Esophagus squamous epithelium (tissue), 5 donors: ENCODE measurements at regions not wholly inside any gene's neighbourhood (a gene's known extent, or its start where the extent isn't known, plus 50 kb on each side); places are given as distances from the start of the nearest gene placed in this dataset.
"Not testable (repeated sequence)": the region's sequence is repeated elsewhere in the genome, so short reads cannot be mapped to it uniquely, and the experiment has no call there.

ENCODE experiments used
- DNase-seq: peaks from one replicate; lab custom pipeline; 2025; lab: John Stamatoyannopoulos, UW
- H3K27ac ChIP-seq, 4 donors: fragments of 200-600 bp; sonication (generic); one replicate each; pipeline ENCODE4 v1.5.1; 2016 to 2019; ENCODE audit warnings: mild to moderate bottlenecking in 1 of 4
- H3K27me3 ChIP-seq, 4 donors: fragments of 200-600 bp; sonication (generic); 1 replicate in 3 of 4; 2 replicates in 1 of 4; pipeline versions ENCODE4 v1.5.1 to v1.6.0; 2017 to 2021; ENCODE audit warnings: antibody characterized with exemption in 1 of 4
- H3K36me3 ChIP-seq, 3 donors: fragments of 200-600 bp; sonication (generic); one replicate each; pipeline ENCODE4 v1.5.1; 2016 to 2019
- H3K4me1 ChIP-seq, 3 donors: fragments of 200-600 bp; sonication (generic); one replicate each; pipeline ENCODE4 v1.5.1; 2017 to 2019
- H3K4me3 ChIP-seq, 4 donors: fragments of 200-600 bp; sonication (generic); 1 replicate in 3 of 4; 2 replicates in 1 of 4; pipeline ENCODE4 v1.5.1; 2016 to 2019; ENCODE audit warnings: mild to moderate bottlenecking in 2 of 4, moderate library complexity in 1 of 4
- H3K9me3 ChIP-seq, 3 donors: fragments of 200-600 bp; sonication (generic); one replicate each; pipeline ENCODE4 v1.5.1; 2016 to 2019
- POLR2A ChIP-seq, 4 donors: fragments of 450-650 bp; IDR thresholded peaks; one replicate each; pipeline ENCODE4 v1.6.1; 2017; ENCODE audit warnings: antibody characterized with exemption in 4 of 4, mild to moderate bottlenecking in 4 of 4, moderate library complexity in 3 of 4
- WGBS, 2 donors: methylation state at CpG; one replicate each; pipeline ENCODE4 v1.1.5; 2018; 5-methylcytosine and 5-hydroxymethylcytosine counted together
- intact Hi-C: fragments of 100-400 bp; cut with DNase I; formaldehyde crosslinking; loops from one replicate; pipeline ENCODE4 v1.15.0; 2022
- TF ChIP-seq, protein P1 (sequence below), 6 experiments: fragments of 450-650 bp in 4 of 6; fragments of 200-600 bp in 2 of 6; sonication (generic) in 2 of 6; IDR thresholded peaks; one replicate each; pipeline ENCODE4 v1.5.1; 2016 to 2019; ENCODE audit warnings: antibody characterized with exemption in 6 of 6, mild to moderate bottlenecking in 4 of 6, moderate library complexity in 4 of 6
- donor health status: DM: yes; HTN: yes; CAD: no.

DNA sequence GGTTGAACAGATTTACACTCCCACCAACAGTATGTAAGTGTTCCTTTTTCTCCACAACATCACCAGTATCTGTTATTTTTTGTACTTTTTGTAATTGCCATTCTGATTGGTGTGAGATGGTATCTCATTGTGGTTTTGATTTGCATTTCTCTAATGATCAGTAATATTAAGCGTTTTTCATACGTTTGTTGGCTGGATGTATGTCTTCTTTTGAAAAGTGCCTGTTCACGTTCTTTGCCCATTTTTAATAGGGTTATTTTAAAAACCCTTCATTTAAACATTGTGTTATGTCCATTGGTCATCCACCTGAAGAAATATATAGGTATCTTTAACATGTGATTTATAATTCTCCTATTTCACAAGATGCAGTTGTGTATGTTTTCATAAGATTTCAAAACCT, 291.3 kb downstream of the SEMA3D start:
- Histone ChIP-seq H3K9me3 (no peaks in the 10 kb centered on the region), H3K27me3 (no peaks in the 10 kb centered on the region), H3K27ac (no peak overlapping the region), H3K4me1 (no peaks in the 10 kb centered on the region), H3K4me3 (no peak overlapping the region), H3K36me3 (no peaks in the 10 kb centered on the region)
- TF ChIP-seq, protein P1, sequence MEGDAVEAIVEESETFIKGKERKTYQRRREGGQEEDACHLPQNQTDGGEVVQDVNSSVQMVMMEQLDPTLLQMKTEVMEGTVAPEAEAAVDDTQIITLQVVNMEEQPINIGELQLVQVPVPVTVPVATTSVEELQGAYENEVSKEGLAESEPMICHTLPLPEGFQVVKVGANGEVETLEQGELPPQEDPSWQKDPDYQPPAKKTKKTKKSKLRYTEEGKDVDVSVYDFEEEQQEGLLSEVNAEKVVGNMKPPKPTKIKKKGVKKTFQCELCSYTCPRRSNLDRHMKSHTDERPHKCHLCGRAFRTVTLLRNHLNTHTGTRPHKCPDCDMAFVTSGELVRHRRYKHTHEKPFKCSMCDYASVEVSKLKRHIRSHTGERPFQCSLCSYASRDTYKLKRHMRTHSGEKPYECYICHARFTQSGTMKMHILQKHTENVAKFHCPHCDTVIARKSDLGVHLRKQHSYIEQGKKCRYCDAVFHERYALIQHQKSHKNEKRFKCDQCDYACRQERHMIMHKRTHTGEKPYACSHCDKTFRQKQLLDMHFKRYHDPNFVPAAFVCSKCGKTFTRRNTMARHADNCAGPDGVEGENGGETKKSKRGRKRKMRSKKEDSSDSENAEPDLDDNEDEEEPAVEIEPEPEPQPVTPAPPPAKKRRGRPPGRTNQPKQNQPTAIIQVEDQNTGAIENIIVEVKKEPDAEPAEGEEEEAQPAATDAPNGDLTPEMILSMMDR (IDR thresholded peaks at IDR 0.05) = no peak
- no peak for TF ChIP-seq POLR2A (IDR thresholded peaks at IDR 0.05)
- no peak for DNase-seq
- intact Hi-C loops = no loop called here
- WGBS, 2 donors = 85 to 93% methylated on average over 3 of the region's 3 CpGs

DNA sequence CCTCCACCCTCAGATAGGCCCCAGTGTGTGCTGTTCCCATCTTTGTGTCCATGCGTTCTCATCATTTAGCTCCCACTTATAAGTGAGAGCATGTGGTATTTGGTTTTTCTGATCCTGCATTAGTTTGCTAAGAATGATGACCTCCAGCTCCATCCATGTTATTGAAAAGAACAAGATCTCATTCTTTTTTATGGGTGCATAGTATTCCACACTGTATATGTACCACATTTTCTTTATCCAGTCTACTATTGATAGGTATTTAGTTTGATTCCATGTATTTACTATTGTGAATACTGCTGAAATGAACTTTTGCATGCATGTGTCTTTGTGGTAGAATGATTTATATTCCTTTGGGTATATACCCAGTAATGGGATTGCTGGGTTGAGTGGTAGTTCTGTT, 303.3 kb downstream of the SEMA3D start:
- H3K9me3 ChIP-seq, H3K4me1 ChIP-seq, H3K27ac ChIP-seq, H3K27me3 ChIP-seq, H3K4me3 ChIP-seq, intact Hi-C loops, DNase-seq, H3K36me3 ChIP-seq: not testable (repeated sequence)
- 92 to 100% methylated on average over 1 of the region's 1 CpG for WGBS, 2 donors

DNA sequence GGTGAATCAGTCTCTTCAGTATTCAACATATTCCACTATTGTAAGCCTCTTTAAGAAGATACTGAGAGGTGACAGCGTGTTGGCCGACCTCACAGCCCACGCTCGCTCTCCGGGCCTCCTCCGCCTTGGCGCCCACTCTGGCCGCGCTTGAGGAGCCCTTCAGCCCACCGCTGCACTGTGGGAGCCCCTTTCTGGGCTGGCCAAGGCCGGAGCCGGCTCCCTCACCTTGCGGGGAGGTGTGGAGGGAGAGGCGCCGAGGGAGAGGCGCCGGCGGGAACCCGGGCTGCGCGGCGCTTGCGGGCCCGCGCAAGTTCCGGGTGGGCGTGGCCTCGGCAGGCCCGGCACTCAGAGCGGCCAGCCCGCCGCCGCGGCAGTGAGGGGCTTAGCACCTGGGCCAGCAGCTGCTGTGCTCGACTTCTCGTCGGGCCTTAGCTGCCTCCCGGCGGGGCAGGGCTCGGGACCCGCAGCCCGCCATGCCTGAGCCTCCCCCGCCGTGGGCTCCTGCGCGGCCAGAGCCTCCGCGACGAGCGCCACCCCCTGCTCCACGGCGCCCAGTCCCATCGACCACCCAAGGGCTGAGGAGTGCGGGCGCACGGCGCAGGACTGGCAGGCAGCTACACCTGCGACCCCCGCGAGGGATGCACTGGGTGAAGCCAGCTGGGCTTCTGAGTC, 306.4 kb downstream of the SEMA3D start:
- H3K4me1 ChIP-seq, H3K9me3 ChIP-seq, H3K27ac ChIP-seq, H3K27me3 ChIP-seq, intact Hi-C loops, H3K36me3 ChIP-seq, H3K4me3 ChIP-seq, DNase-seq: not testable (repeated sequence)
- 95 to 96% methylated on average over 9 to 16 of the region's 60 CpGs for WGBS, 2 donors

DNA sequence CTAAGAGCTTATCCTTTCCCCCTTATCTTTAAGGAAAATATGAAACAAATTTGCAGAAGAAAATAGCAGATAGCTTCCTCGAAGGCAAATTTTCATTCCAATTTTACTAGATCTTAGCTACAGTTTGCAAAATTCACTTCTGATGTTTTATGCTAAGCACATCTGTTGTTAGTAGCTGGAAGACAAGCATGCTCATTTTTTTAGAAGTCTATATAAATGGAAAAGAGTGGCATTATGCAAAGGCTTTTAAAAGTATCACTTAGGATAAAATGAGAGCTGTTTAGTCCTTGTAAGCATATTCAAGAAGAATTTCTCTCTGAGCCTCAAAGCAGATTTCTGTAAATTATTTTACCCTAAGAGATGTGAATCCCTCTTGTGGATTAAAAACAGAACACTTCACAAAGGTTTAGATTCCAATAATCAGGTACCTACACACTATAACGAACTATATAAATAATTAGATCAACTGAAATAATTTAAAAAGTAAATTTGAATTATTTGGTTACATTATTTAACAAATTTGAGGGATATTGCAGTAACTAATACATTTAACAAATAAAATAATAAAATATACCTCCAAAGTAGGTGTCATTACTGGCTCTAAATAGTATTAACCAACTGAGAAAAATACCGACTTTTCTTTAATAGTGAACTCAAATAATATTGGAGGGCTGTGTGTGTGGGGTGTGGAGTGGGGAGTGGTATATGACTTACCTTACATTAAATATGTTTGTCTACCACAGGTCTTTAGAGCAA, 307.1 kb downstream of the SEMA3D start:
- no peaks in the 10 kb centered on the region for H3K36me3 ChIP-seq
- peaks cover 0 to 4% (median 0%) of the 10 kb centered on the region in 3 donors for H3K9me3 ChIP-seq
- WGBS, 2 donors = 76 to 79% methylated on average over 3 of the region's 3 CpGs
- DNase-seq = no peak
- no peak overlapping the region for H3K4me3 ChIP-seq
- no peak for TF ChIP-seq POLR2A (IDR thresholded peaks at IDR 0.05)
- TF ChIP-seq, protein P1 (IDR thresholded peaks at IDR 0.05) = no peak
- H3K27me3 ChIP-seq = no peaks in the 10 kb centered on the region
- intact Hi-C loops = no loop called here
- no peak overlapping the region for H3K27ac ChIP-seq
- no peaks in the 10 kb centered on the region for H3K4me1 ChIP-seq

DNA sequence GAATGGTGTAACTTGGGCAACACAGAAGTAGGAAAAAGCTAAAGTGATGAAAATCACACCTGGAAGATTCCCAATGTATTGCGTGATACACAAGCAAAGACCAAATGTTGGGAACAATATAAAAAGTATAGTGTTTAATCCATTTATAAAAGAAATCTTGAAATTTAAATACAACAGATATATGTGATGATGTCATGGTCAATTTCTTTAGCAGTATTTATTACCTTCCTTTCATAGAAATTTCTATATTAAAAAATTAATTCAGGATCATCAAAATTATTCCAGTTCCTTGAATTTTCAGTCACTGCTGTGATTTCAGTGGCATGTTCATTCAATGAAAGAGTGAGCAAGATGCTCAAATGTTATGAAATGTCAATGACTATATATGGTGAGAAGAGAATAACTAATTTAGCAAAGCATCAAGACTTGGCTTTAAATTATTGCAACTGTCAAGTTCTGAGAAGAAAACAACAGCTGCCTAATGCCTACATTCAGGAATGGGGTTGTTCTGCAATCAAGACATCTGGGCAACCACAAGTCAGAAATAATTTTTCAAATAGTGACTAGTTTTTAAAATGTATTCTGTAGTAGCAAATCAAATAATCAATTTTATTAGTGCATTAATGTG, 308.8 kb downstream of the SEMA3D start:
- TF ChIP-seq, protein P1 (IDR thresholded peaks at IDR 0.05) = no peak
- TF ChIP-seq POLR2A (IDR thresholded peaks at IDR 0.05) = no peak
- no peak for DNase-seq
- Histone ChIP-seq H3K27ac (no peak overlapping the region), H3K9me3 (peaks cover 0 to 4% (median 0%) of the 10 kb centered on the region in 3 donors), H3K4me3 (no peak overlapping the region), H3K27me3 (no peaks in the 10 kb centered on the region), H3K36me3 (no peaks in the 10 kb centered on the region), H3K4me1 (no peaks in the 10 kb centered on the region)
- WGBS, 2 donors = 89 to 95% methylated on average over 1 of the region's 1 CpG
- intact Hi-C loops = no loop called here
